ENCODE measurements at regions not wholly inside any gene's neighbourhood (a gene's known extent, or its start where the extent isn't known, plus 50 kb on each side); places are given as distances from the start of the nearest gene placed in this dataset.

DNA sequence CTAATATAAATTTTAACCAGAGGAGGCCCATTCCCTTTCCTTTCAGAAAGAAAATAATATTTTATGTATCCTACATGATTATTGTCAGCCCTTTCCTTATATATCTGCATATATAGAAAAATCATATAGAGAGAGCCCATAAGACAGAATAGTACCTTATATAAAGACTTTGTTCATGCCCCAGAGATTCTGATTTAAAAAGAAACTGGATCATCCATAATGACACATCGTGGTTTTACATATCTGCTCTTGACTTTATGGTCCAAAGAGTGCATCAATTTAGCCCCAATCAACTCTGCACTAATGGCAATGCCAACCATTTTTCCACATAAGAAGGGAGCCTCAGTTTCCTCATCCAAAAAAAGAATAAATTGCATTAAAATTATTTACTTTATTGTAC is 937.5 kb downstream of the GATA3 start:
- Histone ChIP-seq H4K8ac (ENCODE audit: low read depth in 2 of 2, low read length in 2 of 2) (no peak overlapping the region), H3K4me3 (ENCODE audit: insufficient read depth, low read depth, low read length) (no peak overlapping the region), H2AFZ (replicated peaks; ENCODE audit: low read length, poor library complexity) (no peak overlapping the region), H3K56ac (ENCODE audit: extremely low read depth, insufficient read depth, low read length) (no peak overlapping the region), H3K9me3 (ENCODE audit: control insufficient read depth, insufficient read depth, low read length) (peaks cover 8% of the 10 kb centered on the region), H3K27me3 (ENCODE audit: control insufficient read depth, insufficient read depth, low read length) (no peaks in the 10 kb centered on the region), H3K4me2 (ENCODE audit: low read depth, low read length) (no peak overlapping the region), H2BK20ac (ENCODE audit: low read depth, low read length) (no peak overlapping the region), H3K14ac (replicated peaks; ENCODE audit: low read depth, low read length) (no peak overlapping the region), H2AK9ac (replicated peaks; ENCODE audit: low read depth, low read length, poor library complexity) (no peak overlapping the region), H3K27ac (ENCODE audit: insufficient read depth, low read length) (no peak overlapping the region), H2AK5ac (ENCODE audit: low read depth, low read length) (no peak overlapping the region), H3K4ac (ENCODE audit: low read depth, low read length) (no peak overlapping the region), H3K9ac (ENCODE audit: low read depth, low read length) (no peak overlapping the region), H3K9me1 (ENCODE audit: insufficient read depth, low read length) (no peaks in the 10 kb centered on the region), H4K20me1 (ENCODE audit: insufficient read depth, low read length) (no peaks in the 10 kb centered on the region), H4K5ac (ENCODE audit: low read depth, low read length) (no peak overlapping the region), H3K18ac (ENCODE audit: low read depth, low read length) (no peak overlapping the region), H4K91ac (ENCODE audit: insufficient read depth, low read depth, low read length) (no peak overlapping the region), H3K79me1 (ENCODE audit: low read depth in 1 of 2, low read length in 2 of 2) (no peaks in the 10 kb centered on the region), H3K4me1 (ENCODE audit: control insufficient read depth, insufficient read depth, low read length) (no peaks in the 10 kb centered on the region), H2BK5ac (ENCODE audit: low read depth, low read length, poor library complexity, severe bottlenecking) (no peak overlapping the region), H2BK15ac (ENCODE audit: low read depth, low read length) (no peak overlapping the region), H2BK120ac (ENCODE audit: low read depth, low read length) (no peak overlapping the region), H3K36me3 (ENCODE audit: control insufficient read depth, insufficient read depth, low read length) (no peaks in the 10 kb centered on the region), H3K23ac (ENCODE audit: low read depth, low read length) (no peak overlapping the region)
- CTCF ChIA-PET = no interaction called here
- in situ Hi-C loops (cut with MboI; ENCODE audit: low sequenced_read_pairs) (no loop called here), dilution Hi-C loops (cut with HindIII; ENCODE audit: low sequenced_read_pairs, unreplicated experiment) (no loop called here), intact Hi-C loops (cut with micrococcal nuclease) (no loop called here)
- no TSS peak for BruUV-seq (replicated peaks)
- DNase-seq = no peak
- no peak for ATAC-seq (ENCODE audit: low read depth)
- no CpG with 5 or more reads among the region's 1 CpG for WGBS, 2 experiments (ENCODE audit: extremely low coverage in 2 of 2, insufficient read length in 1 of 2)
- no peak for TF ChIP-seq SMC3 (IDR thresholded peaks at IDR 0.05; ENCODE audit: low read depth, low read length)
- no peak for TF ChIP-seq CHD1 (IDR thresholded peaks at IDR 0.05; ENCODE audit: low read depth, low read length)
- TF ChIP-seq POLR2A (IDR thresholded peaks at IDR 0.05; ENCODE audit: low read depth, low read length) = no peak
- TF ChIP-seq BHLHE40 (IDR thresholded peaks at IDR 0.05; ENCODE audit: low read depth, low read length) = no peak
- no peak for TF ChIP-seq MAFK (IDR thresholded peaks at IDR 0.05; ENCODE audit: low read depth, low read length)
- TF ChIP-seq, protein P1, sequence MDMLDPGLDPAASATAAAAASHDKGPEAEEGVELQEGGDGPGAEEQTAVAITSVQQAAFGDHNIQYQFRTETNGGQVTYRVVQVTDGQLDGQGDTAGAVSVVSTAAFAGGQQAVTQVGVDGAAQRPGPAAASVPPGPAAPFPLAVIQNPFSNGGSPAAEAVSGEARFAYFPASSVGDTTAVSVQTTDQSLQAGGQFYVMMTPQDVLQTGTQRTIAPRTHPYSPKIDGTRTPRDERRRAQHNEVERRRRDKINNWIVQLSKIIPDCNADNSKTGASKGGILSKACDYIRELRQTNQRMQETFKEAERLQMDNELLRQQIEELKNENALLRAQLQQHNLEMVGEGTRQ (IDR thresholded peaks at IDR 0.05; ENCODE audit: low read depth, low read length) = no peak
- TF ChIP-seq MAZ (IDR thresholded peaks at IDR 0.05; ENCODE audit: borderline replicate concordance, low read depth, low read length) = no peak
- TF ChIP-seq, protein P2, sequence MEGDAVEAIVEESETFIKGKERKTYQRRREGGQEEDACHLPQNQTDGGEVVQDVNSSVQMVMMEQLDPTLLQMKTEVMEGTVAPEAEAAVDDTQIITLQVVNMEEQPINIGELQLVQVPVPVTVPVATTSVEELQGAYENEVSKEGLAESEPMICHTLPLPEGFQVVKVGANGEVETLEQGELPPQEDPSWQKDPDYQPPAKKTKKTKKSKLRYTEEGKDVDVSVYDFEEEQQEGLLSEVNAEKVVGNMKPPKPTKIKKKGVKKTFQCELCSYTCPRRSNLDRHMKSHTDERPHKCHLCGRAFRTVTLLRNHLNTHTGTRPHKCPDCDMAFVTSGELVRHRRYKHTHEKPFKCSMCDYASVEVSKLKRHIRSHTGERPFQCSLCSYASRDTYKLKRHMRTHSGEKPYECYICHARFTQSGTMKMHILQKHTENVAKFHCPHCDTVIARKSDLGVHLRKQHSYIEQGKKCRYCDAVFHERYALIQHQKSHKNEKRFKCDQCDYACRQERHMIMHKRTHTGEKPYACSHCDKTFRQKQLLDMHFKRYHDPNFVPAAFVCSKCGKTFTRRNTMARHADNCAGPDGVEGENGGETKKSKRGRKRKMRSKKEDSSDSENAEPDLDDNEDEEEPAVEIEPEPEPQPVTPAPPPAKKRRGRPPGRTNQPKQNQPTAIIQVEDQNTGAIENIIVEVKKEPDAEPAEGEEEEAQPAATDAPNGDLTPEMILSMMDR (conservative IDR thresholded peaks at IDR 0.05; ENCODE audit: low read depth, low read length) = no peak
- no peak for TF ChIP-seq CEBPB (IDR thresholded peaks at IDR 0.05; ENCODE audit: low read depth, low read length)
- TF ChIP-seq NFE2L2 (IDR thresholded peaks at IDR 0.05; ENCODE audit: low read depth, low read length) = no peak
- no peak for TF ChIP-seq FOS (IDR thresholded peaks at IDR 0.05; ENCODE audit: low read depth, low read length)
- TF ChIP-seq RAD21 (IDR thresholded peaks at IDR 0.05; ENCODE audit: low read length) = no peak
- POLR2A ChIA-PET (ENCODE audit: unreplicated experiment) = no interaction called here

Measured in IMR-90 (cell line).